CD8-positive, alpha-beta memory T cell (primary cell): ENCODE measurements at regions not wholly inside any gene's neighbourhood (a gene's known extent, or its start where the extent isn't known, plus 50 kb on each side); places are given as distances from the start of the nearest gene placed in this dataset.
"Not testable (repeated sequence)": the region's sequence is repeated elsewhere in the genome, so short reads cannot be mapped to it uniquely, and the experiment has no call there.

Experiments
- CTCF ChIA-PET: fragments of 350-600 bp; sonication (Branson Sonifier 250); formaldehyde crosslinking; loops from one replicate; lab custom pipeline; 2021; ENCODE audit warnings: antibody characterized with exemption; lab: Charles Lee
- POLR2A ChIA-PET: fragments of 350-600 bp; sonication (Branson Sonifier 250); formaldehyde crosslinking; loops from one replicate; lab custom pipeline; 2021; ENCODE audit warnings: antibody characterized with exemption; lab: Charles Lee
- DNase-seq, 5 donors: peaks; one replicate each; pipeline versions ENCODE4 v3.0.0 to v3.0.0-alpha.2; 2020 to 2022; ENCODE audit warnings: mixed read lengths in 1 of 5
- H3K27ac ChIP-seq: one replicate; pipeline ENCODE4 v1.7.0; 2013; ENCODE audit warnings: low read depth, mild to moderate bottlenecking, low read length, moderate library complexity
- H3K27me3 ChIP-seq: 2 replicates; pipeline ENCODE4 v1.7.0; 2013; ENCODE audit warnings: low read length, mild to moderate bottlenecking; ENCODE audit not compliant: insufficient read depth, poor library complexity, severe bottlenecking
- H3K36me3 ChIP-seq: 2 replicates; pipeline ENCODE4 v1.7.0; 2013; ENCODE audit warnings: mild to moderate bottlenecking, low read length, moderate library complexity; ENCODE audit not compliant: insufficient read depth
- H3K4me1 ChIP-seq: 2 replicates; pipeline ENCODE4 v1.7.0; 2013; ENCODE audit warnings: mild to moderate bottlenecking, low read length, moderate library complexity; ENCODE audit not compliant: insufficient read depth
- H3K4me3 ChIP-seq: 2 replicates; pipeline ENCODE4 v1.7.0; 2013; ENCODE audit warnings: mild to moderate bottlenecking, low read length
- H3K9me3 ChIP-seq: 2 replicates; pipeline ENCODE4 v1.7.0; 2013; ENCODE audit warnings: mild to moderate bottlenecking, low read length
- H3K27ac Mint-ChIP-seq, 8 donors: one replicate each; pipeline ENCODE4 v1.8.0; 2020 to 2021; ENCODE audit warnings: mixed read lengths in 8 of 8, mild to moderate bottlenecking in 6 of 8, inconsistent platforms in 3 of 8, moderate library complexity in 3 of 8
- H3K27me3 Mint-ChIP-seq, 2 donors: one replicate each; pipeline ENCODE4 v1.8.0; 2020 to 2021; ENCODE audit warnings: mixed read lengths in 2 of 2, mild to moderate bottlenecking in 1 of 2, moderate library complexity in 1 of 2
- H3K36me3 Mint-ChIP-seq, 3 donors: one replicate each; pipeline ENCODE4 v1.8.0; 2020 to 2021; ENCODE audit warnings: mixed read lengths in 3 of 3, inconsistent platforms in 1 of 3, mild to moderate bottlenecking in 1 of 3
- H3K4me1 Mint-ChIP-seq, 3 donors: one replicate each; pipeline ENCODE4 v1.8.0; 2020 to 2021; ENCODE audit warnings: mixed read lengths in 3 of 3, inconsistent platforms in 1 of 3, mild to moderate bottlenecking in 1 of 3
- H3K4me3 Mint-ChIP-seq, 7 donors: one replicate each; pipeline ENCODE4 v1.8.0; 2020 to 2021; ENCODE audit warnings: mixed read lengths in 7 of 7, mild to moderate bottlenecking in 6 of 7, moderate library complexity in 4 of 7, inconsistent platforms in 2 of 7
- H3K9me3 Mint-ChIP-seq, 5 donors: one replicate each; pipeline ENCODE4 v1.8.0; 2020 to 2022; ENCODE audit warnings: mixed read lengths in 5 of 5, mild to moderate bottlenecking in 3 of 5, moderate library complexity in 2 of 5, inconsistent platforms in 1 of 5

DNA sequence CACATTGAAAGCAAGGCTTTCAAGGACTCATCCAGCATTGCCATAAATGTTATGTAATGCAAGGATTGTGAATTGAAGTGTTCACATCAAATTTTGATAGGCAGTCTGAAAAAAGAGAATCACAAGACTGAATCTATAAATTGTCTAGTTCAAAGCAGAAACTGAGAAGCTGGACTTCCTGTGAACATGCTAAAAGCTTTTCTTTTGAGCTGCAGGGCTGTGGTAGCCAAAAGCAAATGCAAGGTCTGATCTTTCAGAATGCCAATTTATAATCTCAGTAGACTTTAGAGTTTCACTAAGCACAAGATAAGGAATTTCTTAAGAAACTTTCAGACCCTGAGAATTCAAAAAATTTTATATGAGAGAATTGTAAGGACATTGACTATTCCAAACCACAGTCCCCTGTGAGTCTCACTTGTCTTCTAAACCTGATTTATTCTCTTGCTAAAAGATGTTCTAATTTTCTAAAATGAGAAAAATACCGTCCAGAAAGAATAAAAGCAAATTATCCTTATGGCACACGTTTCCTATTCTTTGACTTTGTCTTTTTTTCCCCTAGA, 1700.3 kb downstream of the OTOL1 start:
- no peaks in the 10 kb centered on the region for H3K36me3 Mint-ChIP-seq

DNA sequence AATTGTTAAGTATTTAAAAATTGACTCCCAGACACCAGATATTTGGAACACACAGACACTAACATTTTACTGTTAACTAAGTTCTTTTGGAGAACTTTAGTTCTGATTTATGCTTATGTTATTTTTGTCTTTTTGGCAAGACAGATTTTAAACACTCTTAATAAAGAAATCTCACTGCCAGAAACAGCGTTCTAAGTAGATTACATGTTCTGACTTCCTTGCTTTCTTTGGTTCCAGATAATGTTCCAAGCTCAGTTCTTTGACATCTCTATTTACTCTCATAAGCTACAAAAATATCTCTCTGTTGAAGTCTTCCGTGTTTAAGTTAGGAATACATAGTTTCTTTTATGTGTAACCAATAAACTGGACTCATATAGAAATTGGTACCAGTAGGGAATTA, 1699.6 kb downstream of the OTOL1 start:
- Histone ChIP-seq H3K27ac (no peak overlapping the region), H3K36me3 (no peaks in the 10 kb centered on the region), H3K9me3 (no peaks in the 10 kb centered on the region), H3K4me1 (no peaks in the 10 kb centered on the region), H3K4me3 (no peak overlapping the region), H3K27me3 (no peaks in the 10 kb centered on the region)
- H3K27ac Mint-ChIP-seq, result no peak overlapping the region
- no peak overlapping the region for H3K4me3 Mint-ChIP-seq
- H3K4me1 Mint-ChIP-seq, result no peaks in the 10 kb centered on the region
- ChIA-PET POLR2A (no interaction called here), CTCF (no interaction called here)
- H3K36me3 Mint-ChIP-seq, result no peaks in the 10 kb centered on the region
- H3K9me3 Mint-ChIP-seq, result peaks cover 0 to 25% (median 3%) of the 10 kb centered on the region in 5 donors
- H3K27me3 Mint-ChIP-seq, result no peaks in the 10 kb centered on the region
- DNase-seq, result no peak

More for the DNA sequence above, 1700.3 kb downstream of the OTOL1 start:
- H3K4me1 Mint-ChIP-seq, result no peaks in the 10 kb centered on the region
- CTCF ChIA-PET, result no interaction called here
- DNase-seq, result no peak
- H3K27me3 ChIP-seq, result no peaks in the 10 kb centered on the region
- no peaks in the 10 kb centered on the region for H3K9me3 ChIP-seq
- H3K27me3 Mint-ChIP-seq, result no peaks in the 10 kb centered on the region
- H3K36me3 ChIP-seq, result no peaks in the 10 kb centered on the region
- H3K4me1 ChIP-seq, result no peaks in the 10 kb centered on the region
- H3K4me3 ChIP-seq, result no peak overlapping the region
- H3K27ac Mint-ChIP-seq, result no peak overlapping the region
- no peak overlapping the region for H3K4me3 Mint-ChIP-seq
- H3K27ac ChIP-seq, result no peak overlapping the region
- H3K9me3 Mint-ChIP-seq, result peaks cover under 1 to 27% (median 3%) of the 10 kb centered on the region in 5 donors
- POLR2A ChIA-PET, result no interaction called here

DNA sequence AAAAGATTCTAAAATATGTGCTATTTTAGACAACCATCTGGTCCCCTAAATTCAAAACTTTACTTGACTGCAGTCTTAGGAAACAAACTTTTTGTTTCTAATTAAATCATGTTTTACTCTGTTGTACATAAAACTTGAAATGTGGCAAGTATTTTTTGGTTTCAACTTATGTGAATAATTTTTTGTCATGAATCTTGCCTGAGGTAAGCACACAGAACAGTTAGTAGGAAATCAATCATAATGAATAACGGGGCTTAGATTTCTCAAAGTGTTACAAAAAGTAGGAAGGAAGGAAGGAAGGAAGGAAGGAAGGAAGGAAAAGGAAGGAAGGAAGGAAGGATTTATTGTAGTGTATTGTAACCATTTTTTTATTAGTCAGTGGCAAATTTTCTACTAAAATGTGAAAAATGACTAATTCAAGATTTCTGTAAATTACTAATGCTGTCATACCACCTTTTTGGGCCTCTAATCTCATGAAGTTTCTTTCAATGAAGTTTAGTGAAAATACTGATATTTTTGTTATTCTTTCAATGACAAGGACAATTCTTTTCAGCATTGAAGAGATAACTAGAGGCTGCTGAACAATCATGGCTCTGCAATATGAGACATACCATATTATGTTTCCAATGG, 1689.2 kb downstream of the OTOL1 start:
- H3K27me3 ChIP-seq, result no peaks in the 10 kb centered on the region
- H3K9me3 Mint-ChIP-seq, result peaks cover 4 to 34% (median 6%) of the 10 kb centered on the region in 5 donors
- ChIA-PET POLR2A (no interaction called here), CTCF (no interaction called here)
- H3K4me3 ChIP-seq, result no peak overlapping the region
- H3K36me3 ChIP-seq, result no peaks in the 10 kb centered on the region
- no peaks in the 10 kb centered on the region for H3K36me3 Mint-ChIP-seq
- no peaks in the 10 kb centered on the region for H3K9me3 ChIP-seq
- no peaks in the 10 kb centered on the region for H3K4me1 ChIP-seq
- no peak overlapping the region for H3K27ac Mint-ChIP-seq
- H3K4me3 Mint-ChIP-seq, result no peak overlapping the region
- no peaks in the 10 kb centered on the region for H3K27me3 Mint-ChIP-seq
- no peak for DNase-seq
- no peak overlapping the region for H3K27ac ChIP-seq
- no peaks in the 10 kb centered on the region for H3K4me1 Mint-ChIP-seq

DNA sequence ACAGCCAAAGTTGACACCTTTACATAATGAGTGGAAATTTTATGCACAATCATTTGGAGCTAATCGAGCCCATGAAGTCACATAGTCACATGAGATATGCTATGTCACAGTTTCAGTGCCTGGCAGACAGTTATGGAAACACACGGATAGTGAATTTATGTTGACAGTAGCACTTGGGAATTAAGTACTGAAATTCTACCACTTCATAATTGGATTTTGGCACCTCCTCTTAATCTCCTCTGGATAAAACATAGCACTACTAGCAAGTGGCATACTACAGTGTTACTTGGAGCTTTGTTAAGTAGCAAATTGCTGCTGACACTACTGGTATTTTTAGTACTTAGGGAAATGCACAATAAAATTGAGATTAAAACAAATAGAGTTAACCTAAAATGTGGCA, 1679.4 kb downstream of the OTOL1 start:
- Histone ChIP-seq H3K27me3 (no peaks in the 10 kb centered on the region), H3K4me1 (no peaks in the 10 kb centered on the region), H3K36me3 (no peaks in the 10 kb centered on the region), H3K4me3 (no peak overlapping the region), H3K27ac (no peak overlapping the region), H3K9me3 (no peaks in the 10 kb centered on the region)
- CTCF ChIA-PET, result no interaction called here
- H3K4me3 Mint-ChIP-seq, result no peak overlapping the region
- peaks cover 2 to 18% (median 9%) of the 10 kb centered on the region in 5 donors for H3K9me3 Mint-ChIP-seq
- POLR2A ChIA-PET, result no interaction called here
- no peaks in the 10 kb centered on the region for H3K4me1 Mint-ChIP-seq
- no peaks in the 10 kb centered on the region for H3K27me3 Mint-ChIP-seq
- no peak overlapping the region for H3K27ac Mint-ChIP-seq
- H3K36me3 Mint-ChIP-seq, result no peaks in the 10 kb centered on the region
- DNase-seq, result no peak

DNA sequence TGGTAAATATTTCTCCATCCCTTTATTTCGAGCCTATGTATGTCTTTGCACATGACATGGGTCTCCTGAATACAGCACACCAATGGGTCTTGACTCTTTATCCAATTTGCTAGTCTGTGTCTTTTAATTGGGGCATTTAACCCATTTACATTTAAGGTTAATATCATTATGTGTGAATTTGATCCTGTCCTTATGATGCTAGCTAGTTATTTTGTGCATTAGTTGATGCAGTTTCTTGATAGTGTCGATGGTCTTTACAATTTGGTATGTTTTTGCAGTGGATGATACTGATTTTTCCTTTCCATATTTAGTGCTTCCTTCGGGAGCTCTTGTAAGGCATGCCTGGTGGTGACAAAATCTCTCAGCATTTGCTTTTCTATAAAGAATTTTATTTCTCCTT, 1675.9 kb downstream of the OTOL1 start:
- H3K36me3 Mint-ChIP-seq, H3K36me3 ChIP-seq, H3K4me3 Mint-ChIP-seq, DNase-seq, H3K27ac Mint-ChIP-seq, H3K27me3 ChIP-seq, POLR2A ChIA-PET, CTCF ChIA-PET, H3K9me3 ChIP-seq, H3K27me3 Mint-ChIP-seq, H3K4me1 Mint-ChIP-seq, H3K4me1 ChIP-seq, H3K4me3 ChIP-seq, H3K27ac ChIP-seq: not testable (repeated sequence)
- peaks cover 2 to 22% (median 10%) of the 10 kb centered on the region in 5 donors for H3K9me3 Mint-ChIP-seq

DNA sequence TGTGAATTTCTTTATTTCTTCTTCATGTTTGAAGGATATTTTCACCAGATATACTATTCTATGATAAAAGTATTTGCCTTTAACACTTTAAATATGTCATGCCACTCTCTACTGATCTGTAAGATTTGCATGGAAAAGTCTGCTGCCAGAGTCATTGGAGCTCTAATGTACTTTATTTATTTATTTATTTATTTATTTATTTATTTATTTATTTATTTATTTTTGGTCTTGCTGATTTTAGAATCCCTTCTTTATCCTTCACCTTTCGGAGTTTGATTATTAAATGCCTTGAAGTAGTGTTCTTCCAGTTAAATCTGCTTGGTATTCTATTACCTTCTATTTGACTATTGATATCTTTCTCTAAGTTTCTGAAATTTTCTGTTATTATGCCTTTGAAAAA, 1669.6 kb downstream of the OTOL1 start:
- Histone ChIP-seq H3K27me3 (no peaks in the 10 kb centered on the region), H3K4me1 (no peaks in the 10 kb centered on the region), H3K27ac (no peak overlapping the region), H3K9me3 (no peaks in the 10 kb centered on the region), H3K4me3 (no peak overlapping the region), H3K36me3 (no peaks in the 10 kb centered on the region)
- H3K4me3 Mint-ChIP-seq, result no peak overlapping the region
- POLR2A ChIA-PET, result no interaction called here
- H3K36me3 Mint-ChIP-seq, result no peaks in the 10 kb centered on the region
- H3K27me3 Mint-ChIP-seq, result no peaks in the 10 kb centered on the region
- H3K9me3 Mint-ChIP-seq, result peaks cover 10 to 36% (median 11%) of the 10 kb centered on the region in 5 donors
- H3K4me1 Mint-ChIP-seq, result no peaks in the 10 kb centered on the region
- DNase-seq, result no peak
- H3K27ac Mint-ChIP-seq, result no peak overlapping the region
- CTCF ChIA-PET, result no interaction called here

DNA sequence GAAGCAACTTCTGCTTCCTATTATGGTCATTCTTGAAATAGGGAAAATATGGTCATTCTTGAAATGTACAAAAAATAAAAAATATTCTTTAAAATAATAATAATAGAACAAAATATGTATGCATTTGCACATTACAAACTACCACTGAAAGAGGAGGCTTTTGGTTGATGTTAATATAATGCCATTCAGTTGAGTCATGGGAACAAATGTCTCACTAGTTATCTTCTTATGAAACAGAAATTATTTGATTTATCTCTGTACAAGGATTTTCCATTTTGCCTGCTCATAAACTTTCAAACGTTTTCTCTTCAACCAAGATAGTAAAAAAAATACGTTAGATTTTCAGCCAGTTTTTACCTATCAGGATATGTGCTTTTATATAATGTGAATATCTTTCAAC, 1662.7 kb downstream of the OTOL1 start:
- H3K27ac ChIP-seq, result no peak overlapping the region
- no peaks in the 10 kb centered on the region for H3K36me3 ChIP-seq
- H3K4me3 Mint-ChIP-seq, result no peak overlapping the region
- ChIA-PET POLR2A (no interaction called here), CTCF (no interaction called here)
- H3K4me1 ChIP-seq, result no peaks in the 10 kb centered on the region
- no peaks in the 10 kb centered on the region for H3K36me3 Mint-ChIP-seq
- H3K27me3 ChIP-seq, result no peaks in the 10 kb centered on the region
- DNase-seq, result no peak
- H3K4me1 Mint-ChIP-seq, result no peaks in the 10 kb centered on the region
- no peaks in the 10 kb centered on the region for H3K9me3 ChIP-seq
- H3K27ac Mint-ChIP-seq, result no peak overlapping the region
- H3K9me3 Mint-ChIP-seq, result peaks cover 3 to 27% (median 10%) of the 10 kb centered on the region in 5 donors
- H3K4me3 ChIP-seq, result no peak overlapping the region
- no peaks in the 10 kb centered on the region for H3K27me3 Mint-ChIP-seq

DNA sequence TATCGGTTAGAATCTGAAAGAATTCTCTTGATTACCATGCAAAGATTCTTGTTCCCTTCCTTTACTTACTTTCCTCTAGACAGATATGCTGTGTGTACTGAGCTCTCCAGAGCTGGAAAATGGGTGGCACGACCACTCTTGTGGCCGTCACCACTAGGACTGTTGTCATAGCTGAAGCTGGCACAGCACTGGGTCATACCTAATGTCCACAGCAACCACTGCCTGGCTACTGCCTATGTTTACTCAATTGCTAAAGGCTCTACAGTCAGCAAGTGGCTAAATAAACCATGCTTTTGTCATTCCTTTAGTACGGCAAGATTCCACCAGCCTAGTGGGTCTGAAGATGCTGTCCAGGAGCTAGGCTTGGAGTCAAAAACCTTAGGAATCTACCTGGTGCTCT, 1643.0 kb downstream of the OTOL1 start:
- ChIA-PET POLR2A (no interaction called here), CTCF (no interaction called here)
- Histone ChIP-seq H3K4me3 (no peak overlapping the region), H3K9me3 (no peaks in the 10 kb centered on the region), H3K27ac (no peak overlapping the region), H3K4me1 (no peaks in the 10 kb centered on the region), H3K36me3 (no peaks in the 10 kb centered on the region), H3K27me3 (no peaks in the 10 kb centered on the region)
- Mint-ChIP-seq H3K27me3 (no peaks in the 10 kb centered on the region), H3K4me3 (no peak overlapping the region), H3K27ac (no peak overlapping the region), H3K36me3 (no peaks in the 10 kb centered on the region), H3K4me1 (no peaks in the 10 kb centered on the region), H3K9me3 (peaks cover 3 to 25% (median 9%) of the 10 kb centered on the region in 5 donors)
- DNase-seq, result no peak
